ENCODE measurements at regions not wholly inside any gene's neighbourhood (a gene's known extent, or its start where the extent isn't known, plus 50 kb on each side); places are given as distances from the start of the nearest gene placed in this dataset.
"Not testable (repeated sequence)": the region's sequence is repeated elsewhere in the genome, so short reads cannot be mapped to it uniquely, and the experiment has no call there.

DNA sequence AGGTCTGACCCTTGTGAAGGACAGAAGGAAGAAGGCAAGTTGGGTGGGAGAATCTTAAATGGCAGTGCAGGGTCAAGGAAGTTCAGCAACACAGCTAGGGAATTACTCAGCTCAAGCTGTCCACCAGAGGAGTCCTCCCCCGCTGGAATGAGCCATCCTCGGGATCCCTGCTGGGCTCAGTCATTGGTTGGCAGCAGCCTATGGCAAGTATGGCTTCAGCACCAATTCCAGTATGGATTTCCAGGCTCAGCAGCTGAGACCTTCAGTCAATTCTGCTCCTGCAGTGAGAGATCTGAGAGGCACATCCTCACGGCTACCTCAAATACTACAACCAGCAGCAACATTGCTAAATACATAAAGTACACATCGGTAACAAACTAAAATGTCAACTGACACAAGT is 280.6 kb upstream of the PIK3R1 start:
- no peak for DNase-seq (ENCODE audit: low spot score)

DNA sequence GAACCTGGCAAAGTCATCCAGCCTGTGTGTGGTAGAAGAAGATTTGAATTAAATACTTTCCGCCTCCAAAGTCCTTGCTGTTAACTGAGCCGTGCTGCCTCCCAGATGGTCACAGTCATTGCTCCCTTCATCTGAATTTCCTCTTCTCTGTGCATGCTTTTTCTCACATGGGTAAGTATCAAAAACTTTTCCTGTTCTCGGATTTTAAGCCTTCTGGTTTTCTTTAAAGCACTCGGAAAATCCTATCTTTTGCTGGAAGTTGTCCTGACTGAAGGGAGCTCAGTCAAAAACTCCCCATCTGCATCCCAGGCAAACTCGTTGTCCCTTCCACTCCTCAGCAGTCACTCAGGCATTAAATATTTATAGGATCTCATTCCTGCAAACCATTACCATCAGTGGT is 290.0 kb upstream of the PIK3R1 start:
- no peak for DNase-seq (ENCODE audit: low spot score)

DNA sequence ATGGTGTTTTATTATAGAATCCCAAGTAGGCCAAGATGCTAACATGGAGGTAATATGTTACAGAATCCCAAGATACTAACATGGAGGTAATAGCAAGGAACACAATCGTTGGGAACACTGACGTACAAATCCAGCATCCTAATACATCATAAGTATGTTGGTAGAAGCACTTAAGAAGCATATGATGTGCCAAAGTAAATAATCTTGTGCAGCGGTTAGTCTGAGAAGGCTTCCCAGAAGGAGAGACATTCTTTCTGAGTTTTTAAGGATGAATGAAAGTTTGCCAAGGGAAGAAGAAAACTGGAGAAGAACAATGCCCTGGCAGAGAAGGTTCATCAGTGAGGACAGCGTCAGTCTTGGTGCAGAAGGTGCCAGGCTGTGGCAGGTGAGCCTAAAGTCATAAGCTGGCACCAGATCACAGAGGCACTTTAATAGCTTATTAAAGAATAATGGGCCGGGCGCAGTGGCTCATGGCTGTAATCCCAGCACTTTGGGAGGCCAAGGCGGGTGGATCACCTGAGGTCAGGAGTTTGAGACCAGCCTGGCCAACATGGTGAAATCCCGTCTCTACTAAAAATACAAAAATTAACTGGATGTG is 294.5 kb upstream of the PIK3R1 start:
- no peak for DNase-seq (ENCODE audit: low spot score)

DNA sequence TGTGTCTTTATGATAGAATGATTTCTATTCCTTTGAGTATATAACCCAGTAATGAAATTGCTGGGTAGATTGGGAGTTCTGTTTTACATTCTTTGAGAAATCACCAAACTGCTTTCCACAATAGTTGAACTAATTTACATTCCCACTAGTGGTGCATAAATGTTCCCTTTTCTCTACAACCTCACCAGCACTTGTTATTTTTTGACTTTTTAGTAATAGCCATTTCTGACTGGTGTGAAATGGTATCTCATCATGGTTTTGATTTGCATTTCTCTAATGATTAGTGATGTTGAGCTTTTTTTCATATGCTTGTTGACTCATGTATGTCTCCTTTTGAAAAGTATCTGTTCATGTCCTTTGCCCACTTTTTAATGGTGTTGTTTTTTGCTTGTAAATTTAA is 296.0 kb upstream of the PIK3R1 start:
- DNase-seq (ENCODE audit: low spot score): not testable (repeated sequence)

DNA sequence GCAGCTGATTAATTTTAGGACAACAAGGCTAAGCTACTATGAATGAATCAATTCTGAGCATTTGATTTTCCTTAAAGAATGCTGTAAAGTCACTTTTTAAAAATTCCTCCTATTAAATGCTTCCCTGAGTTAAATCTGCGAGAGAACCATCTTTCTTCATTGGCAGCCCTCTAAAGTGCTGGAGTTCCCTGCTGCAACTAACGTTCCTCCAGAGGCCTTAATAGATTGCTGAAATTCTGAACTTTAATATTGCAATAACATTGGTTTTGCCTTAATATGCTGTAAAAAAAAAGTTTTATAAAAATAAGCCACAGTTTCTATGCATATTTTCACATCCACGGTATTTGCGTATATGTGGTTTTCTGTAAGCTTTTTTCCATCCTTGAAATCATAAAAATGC is 298.0 kb upstream of the PIK3R1 start:
- DNase-seq (ENCODE audit: low spot score): no peak

DNA sequence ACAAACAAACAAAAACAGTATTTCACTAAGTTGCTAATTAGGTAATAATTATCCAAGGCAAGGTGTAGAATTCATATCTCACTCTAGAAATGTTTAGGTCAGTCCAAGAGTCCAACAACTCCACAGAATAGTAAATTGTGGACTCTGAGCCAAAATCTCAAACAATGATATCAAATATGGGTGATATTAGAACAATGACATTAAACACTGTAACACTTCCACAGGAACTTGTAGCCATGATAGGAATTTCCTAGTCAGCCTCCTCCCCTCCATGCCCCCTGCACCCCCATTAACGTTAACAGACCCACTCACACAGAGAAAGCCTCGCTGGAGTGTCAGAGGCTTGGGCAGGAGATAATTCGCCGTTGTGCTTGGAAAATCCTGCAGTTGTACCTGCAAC is 305.0 kb upstream of the PIK3R1 start:
- DNase-seq (ENCODE audit: low spot score): no peak

DNA sequence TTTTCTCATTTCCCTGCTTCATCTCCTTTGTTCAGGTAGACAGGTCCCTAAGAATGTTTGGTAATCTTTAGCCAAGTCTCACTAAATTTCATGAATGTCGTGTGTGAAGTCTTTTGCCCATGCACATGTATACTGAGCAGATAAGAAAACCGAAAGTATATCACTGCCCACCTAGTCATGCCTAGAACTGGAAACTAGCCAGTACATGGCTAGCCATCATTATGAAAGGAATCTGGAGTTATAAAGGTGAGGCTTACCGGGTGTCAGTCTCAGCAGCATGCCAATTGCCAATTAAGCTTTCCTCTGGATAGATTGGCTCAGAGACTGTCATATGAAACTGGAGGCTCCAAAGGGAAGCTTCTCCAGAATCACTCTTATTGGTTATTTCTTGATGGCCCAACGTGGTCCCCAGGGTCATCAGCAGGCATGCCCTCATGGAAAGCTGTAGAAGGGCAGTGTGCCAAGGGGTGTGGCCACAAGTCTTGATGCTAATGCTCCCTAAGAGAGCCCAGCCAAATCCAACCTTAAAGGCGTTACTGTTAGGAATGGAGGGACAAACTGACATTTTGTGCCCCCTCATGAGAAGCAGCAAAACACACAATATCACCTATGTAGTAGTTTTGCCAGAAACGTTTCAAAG is 307.3 kb upstream of the PIK3R1 start:
- DNase-seq (ENCODE audit: low spot score): no peak

DNA sequence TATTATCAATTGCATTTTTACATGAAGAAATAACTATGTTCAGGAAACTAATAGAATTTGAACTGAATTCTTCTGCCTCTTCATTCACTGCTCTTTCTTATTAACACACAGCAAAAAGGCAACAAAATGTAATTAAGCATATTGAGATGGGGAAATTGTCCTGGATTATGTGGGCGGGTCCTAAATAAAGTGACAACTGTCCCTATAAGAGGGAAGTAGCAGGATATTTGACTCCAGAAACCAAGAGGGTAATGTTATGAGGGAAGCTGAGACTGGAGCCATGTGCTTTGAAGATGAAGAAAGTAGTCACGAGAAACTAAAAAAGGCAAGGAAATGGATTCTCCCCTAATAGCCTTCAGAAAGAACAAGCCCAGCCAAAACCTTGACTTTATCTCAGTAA is 311.2 kb upstream of the PIK3R1 start:
- no peak for DNase-seq (ENCODE audit: low spot score)

DNA sequence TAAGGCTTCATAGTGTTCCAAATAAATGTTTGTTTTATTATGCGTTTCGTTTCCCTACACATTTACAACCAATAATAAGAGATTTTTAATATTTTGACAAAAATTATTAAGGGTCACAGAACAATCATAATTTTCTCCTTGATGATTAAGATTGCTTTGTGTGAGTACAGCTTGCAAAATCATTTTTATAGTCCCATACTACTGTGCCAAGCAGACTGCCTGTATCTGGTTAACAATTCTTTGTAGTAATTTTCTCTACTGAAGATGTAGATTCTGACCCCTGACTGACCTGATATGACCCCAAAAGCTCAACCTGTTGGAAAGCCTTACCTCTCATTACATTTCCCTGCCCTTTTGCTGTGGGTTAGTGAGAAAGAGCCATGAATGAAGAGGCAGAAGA is 311.9 kb upstream of the PIK3R1 start:
- no peak for DNase-seq (ENCODE audit: low spot score)

DNA sequence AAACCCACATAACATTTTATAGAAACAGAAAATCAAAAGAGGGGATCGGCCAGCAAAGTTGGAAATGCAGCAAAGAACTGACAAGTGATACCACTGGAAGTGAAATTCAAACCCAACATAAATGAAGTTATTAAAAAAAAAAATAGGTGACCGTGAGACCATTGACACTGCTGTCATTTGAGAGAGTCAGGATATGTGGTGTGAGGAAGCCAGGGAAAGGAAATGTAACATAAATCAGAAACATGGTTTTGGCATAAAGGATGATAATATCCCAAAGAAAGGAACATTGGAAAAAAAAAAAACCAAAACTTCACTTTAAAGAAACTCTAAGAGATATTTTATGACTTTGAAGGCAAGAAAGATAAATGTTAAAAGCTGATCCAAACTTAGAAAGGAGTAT is 312.4 kb upstream of the PIK3R1 start:
- DNase-seq (ENCODE audit: low spot score): no peak

DNA sequence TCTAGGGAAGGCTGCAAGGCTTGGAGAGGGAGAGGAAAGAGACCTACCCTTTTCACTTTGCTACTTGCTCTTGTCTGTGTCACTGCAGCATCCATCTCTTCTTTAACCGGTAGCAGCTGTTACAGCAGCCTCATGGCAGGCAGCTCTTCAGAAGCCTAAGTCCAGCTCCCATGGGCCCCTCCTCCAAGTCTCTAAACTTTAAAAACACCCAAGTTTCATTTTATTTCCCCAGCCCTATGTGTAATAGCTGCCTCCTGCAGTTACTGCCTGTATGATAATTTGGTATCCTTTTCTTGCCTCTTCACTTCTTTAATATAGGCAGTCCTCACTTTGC is 313.1 kb upstream of the PIK3R1 start:
- DNase-seq (ENCODE audit: low spot score): no peak

DNA sequence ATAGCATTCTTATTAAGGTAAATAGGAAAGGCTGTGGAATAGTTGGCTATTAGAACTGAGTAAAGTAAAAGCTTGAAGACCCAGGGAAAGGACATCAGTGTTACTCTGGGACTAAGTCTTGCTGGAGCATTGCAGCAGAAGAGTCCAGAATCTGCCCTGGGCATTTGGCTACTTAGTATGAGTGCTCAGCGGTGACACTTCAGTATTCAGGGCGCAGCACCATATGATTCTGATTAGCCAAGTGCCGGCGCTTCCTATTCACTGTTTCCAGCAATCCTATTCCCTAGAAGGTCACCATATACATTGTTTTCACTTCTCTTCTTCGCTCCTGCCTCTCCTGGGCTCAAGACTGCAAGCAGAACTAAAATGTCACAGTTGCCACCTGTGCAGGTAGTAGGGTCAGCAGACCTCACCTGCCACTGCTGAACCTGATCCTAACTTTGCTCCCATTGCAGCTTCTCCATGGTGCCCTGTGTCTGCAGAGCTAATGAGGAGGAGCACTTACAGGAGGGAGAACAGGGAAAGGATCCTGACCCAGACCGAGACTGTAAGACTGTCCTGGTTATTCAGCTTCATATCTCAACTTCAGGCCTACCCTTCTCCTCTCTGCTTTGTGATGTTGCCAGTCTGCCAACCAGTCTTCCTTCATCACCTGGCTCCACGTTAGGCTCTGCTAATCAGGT is 313.6 kb upstream of the PIK3R1 start:
- DNase-seq (ENCODE audit: low spot score): no peak

DNA sequence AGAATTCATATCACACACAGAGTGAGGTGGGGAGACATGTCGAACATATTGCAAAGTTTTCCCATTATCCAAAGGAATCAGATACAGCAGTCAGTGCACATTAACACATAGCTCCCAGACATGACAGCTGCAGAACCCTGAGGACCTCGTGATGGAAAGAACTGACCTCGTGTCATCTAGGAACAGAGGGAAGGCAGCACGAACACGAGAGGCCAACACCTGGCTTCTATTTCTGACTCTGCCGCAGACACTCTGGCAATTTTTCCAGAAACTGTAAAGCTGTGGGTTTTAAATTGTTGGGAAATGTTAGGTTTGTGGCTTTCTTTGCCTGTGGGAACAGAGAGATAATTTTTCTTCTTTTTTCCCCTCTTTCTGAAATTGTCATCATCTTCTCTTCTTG is 315.0 kb upstream of the PIK3R1 start:
- DNase-seq (ENCODE audit: low spot score): no peak

DNA sequence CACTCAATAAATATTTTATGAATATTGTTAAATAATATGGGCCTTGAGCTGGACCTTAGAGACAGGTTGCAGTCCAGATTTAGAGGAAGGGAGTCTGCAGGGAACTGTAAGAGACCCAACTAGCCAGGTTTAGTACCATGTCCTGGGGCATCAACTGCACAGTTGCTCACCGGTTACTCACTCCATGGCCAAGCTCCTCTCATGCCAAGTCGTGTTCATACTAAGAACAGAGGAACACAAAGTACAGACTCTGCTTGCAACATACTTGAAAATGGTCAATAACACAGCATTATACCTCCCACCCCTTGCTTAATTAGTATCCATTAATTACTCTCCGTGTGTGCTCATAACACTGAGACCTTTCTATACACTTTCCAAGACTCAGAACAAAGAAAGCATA is 317.6 kb upstream of the PIK3R1 start:
- no peak for DNase-seq (ENCODE audit: low spot score)

DNA sequence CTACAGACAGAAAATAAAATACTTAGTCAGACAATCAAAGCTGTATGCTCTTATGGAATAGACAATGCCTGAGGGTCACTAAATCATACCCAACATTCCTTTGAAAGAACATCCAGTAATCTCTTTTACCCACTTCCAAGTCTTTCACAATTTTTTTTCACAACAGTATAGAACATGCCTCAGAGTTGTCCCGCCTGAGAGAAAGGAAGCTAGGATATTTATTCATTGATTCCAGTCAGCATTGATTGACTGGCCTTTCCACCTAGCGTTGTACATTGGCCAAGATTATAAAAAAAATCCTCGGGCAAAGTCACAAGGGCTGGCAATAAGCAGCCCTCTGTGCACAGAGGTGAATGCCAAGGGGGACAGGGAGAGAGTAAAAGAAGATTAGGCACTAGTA is 318.1 kb upstream of the PIK3R1 start:
- no peak for DNase-seq (ENCODE audit: low spot score)

DNA sequence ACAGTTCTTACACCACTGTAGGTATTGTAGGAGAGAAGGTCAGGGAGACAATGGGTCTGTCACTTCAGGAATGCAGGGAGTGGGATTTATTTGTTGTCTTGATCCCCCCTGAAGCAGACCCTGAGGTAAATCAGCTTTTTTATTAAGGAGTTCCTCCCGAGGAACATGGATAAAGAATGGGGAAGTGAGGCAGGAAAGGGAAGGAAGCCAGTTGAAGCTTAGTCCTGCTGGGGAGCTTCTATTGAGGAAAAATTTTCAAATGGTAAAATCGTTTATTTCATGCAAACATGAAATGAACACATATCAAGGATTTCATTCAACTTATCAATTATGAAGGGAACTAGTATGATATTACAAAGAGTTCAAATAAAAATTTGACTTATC is 318.6 kb upstream of the PIK3R1 start:
- no peak for DNase-seq (ENCODE audit: low spot score)

DNA sequence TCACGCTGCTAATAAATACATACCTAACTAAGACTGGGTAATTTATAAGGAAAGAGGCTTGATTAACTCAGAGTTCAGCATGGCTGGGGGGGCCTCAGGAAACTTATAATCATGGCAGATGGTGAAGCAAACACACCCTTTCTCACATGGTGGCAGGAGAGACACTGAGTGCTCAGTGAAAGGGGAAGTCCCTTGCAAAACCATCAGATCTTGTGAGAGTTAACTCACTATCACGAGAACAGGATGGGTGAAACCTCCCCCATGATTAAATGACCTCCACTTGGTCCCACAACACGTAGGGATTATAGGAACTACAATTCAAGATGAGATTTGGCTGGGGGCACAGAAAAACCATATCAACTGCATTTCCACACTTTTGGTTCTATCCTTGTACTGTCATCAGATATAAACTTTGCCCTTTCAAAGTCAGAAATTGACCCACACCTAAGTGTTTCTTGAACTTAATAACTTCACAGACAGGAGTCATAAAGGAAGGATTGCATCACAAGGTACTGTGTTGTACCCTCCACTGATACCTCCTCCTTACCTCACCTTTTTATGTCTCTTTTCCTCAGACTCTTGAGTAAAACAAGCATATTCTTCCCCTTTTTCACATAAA is 319.1 kb upstream of the PIK3R1 start:
- DNase-seq (ENCODE audit: low spot score): no peak

DNA sequence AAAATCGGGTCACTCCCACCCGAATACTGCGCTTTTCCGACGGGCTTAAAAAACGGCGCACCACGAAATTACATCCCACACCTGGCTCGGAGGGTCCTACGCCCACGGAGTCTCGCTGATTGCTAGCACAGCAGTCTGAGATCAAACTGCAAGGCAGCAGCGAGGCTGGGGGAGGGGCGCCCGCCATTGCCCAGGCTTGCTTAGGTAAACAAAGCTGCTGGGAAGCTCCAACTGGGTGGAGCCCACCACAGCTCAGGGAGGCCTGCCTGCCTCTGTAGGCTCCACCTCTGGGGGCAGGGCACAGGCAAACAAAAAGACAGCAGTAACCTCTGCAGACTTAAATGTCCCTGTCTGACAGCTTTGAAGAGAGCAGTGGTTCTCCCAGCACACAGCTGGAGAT is 325.7 kb upstream of the PIK3R1 start:
- DNase-seq (ENCODE audit: low spot score): not testable (repeated sequence)

DNA sequence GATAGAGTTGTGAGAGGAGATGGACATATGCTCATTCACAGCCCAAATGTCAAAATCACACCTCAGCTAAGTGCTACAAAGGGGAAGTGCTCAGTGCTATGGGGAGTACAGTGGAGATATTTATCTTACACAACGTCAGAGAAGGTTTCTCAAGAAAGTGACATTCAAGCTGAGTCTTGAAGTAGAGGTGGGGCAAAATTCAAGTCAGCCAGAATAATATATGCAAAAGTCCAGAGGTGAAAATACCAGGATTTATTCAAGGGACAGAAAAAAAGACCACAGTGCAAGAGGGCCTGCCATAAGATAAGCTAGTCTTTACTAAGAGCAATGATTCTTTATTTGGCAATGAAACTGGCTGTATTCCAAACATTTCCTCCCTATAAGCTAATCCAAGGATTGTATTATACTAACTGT is 327.8 kb upstream of the PIK3R1 start:
- no peak for DNase-seq (ENCODE audit: low spot score)

DNA sequence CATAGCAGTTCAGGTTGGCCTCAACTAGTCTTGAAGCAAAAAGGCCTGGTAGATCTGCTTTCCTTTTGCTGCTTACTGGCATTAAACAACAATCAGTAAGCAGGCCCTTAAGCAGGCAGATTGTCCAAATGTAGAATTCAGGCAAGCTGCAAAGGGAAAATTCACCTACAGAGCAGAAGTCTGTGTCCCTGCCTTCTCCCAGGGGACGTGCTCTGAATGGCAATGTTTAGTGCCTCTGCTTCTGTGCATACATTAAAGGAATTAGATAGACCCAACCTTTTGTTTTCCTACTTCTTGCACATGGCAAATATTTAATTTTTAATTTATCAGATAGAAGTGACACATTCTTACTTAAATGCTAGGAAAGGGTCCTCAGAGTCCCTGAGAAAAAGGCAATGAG is 328.8 kb upstream of the PIK3R1 start:
- no peak for DNase-seq (ENCODE audit: low spot score)

DNA sequence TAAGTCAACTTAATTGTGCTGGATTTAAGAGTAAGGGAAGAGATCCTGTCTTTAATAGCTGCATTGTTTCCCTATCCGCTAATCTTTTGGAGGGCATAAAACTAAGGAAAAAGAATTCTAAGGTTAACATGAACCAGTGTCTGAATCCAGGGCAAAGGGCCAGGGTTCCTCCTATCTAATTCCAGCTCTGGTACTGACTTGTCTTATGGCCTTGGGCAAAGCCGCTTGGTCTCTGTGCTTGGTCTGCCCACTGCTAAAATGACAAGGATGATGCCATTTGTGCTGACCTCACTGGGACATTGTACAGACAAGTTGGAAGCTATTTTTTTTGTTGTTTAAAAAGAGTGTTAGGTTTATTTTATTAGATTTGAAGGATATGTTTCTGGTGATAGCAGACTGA is 334.7 kb upstream of the PIK3R1 start:
- DNase-seq (ENCODE audit: low spot score): no peak

DNA sequence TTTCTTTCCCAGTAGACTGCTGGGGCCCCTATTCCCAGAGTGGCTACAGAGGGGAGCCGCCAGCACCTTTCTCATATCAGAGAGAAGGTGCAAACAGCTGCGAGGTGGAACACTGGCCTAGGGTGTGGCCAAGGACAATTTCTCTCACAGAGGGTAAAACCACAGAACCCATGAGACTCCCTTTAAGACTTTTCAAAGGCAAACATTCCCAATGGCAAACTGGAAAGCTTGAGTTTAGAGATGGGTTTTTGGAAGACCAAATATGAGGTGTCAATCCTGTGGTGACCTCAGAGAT is 335.1 kb upstream of the PIK3R1 start:
- no peak for DNase-seq (ENCODE audit: low spot score)

DNA sequence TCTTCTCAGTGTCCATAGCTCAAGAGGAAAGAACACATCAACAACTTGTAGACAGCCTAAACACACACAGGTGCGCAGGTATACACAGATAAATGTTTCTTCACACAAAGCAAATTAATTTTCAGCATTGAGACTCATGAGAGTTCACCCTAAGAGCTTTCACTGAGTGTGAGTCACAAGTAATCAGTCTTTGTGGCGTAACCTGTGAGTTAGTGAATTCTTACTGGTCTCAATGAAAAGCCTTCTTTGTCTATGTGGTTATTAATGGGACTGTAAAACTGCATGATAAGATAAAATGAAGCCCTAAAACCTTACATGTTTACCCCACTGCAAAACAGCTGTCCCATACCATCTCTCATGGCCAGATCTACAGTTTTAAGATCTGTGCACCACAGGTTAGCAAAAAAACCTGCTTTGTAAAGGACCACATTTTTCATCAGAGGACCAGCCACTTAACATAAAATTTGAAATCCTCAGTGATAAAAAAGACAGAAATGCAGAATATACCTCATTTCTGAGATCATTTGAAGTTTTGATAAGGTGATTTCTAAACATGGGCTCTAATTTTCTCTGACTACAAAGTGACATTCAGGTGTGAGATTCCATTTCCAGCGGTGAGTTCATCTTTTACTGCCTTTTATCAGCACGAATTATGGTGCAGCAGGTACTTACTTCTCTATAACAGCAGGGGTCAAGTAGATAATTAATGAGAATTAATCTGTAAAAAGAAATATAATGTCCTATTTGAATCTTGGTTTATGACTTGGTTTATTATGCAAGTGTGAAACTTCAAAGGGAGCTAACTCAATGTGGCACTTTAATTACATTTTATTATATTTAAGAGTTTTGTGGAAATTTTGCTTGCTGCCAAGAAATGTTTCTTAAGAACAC is 335.7 kb upstream of the PIK3R1 start:
- no peak for DNase-seq (ENCODE audit: low spot score)

Data from globus pallidus (tissue), 1 donor.